ENCODE measurements at regions not wholly inside any gene's neighbourhood (a gene's known extent, or its start where the extent isn't known, plus 50 kb on each side); places are given as distances from the start of the nearest gene placed in this dataset.
"Not testable (repeated sequence)": the region's sequence is repeated elsewhere in the genome, so short reads cannot be mapped to it uniquely, and the experiment has no call there.

DNA sequence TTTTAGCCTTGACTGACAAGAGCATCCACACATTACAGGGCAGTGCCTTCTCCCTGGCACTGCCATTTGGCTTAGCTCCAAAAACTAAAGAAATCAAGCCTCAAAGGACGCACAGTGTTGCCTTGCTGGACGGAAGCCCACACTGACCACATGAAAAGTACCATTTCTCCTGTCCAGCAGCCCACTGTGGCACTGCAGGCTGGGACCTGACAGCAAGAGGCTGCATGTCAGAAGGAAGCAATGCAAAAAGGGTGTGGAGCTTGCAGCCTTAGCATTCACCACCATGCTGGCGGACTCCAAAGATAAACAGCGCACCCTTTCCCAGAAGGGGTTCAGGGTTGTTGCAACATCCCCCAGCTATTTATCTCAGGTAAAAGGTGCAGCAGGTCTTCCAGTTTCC lies 109.3 kb upstream of the BMAL1 start:
- FAIRE-seq (no peak), DNase-seq (ENCODE audit: low spot score) (no peak)

DNA sequence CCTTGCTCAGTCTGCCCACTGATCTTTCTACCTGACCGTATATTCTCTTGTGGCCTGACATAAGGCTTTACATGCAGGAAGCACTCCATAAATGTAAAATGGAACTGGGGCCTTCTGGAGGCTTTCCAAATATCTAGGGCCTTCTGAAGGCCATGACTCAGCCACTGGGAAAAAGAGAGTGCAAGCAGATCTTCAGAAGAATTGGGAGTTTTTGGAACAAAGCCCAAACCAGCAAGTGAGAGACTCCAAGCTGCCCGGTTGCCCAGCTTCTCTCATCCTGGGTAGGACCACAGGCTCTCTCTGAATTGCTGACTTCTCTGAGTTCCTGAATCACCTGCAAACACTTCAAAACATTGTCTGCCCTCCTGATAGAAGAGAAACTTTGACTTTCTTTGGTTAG lies 107.9 kb upstream of the BMAL1 start:
- peak; percentile 72 for FAIRE-seq
- DNase-seq (ENCODE audit: low spot score) = peak; percentile 59

DNA sequence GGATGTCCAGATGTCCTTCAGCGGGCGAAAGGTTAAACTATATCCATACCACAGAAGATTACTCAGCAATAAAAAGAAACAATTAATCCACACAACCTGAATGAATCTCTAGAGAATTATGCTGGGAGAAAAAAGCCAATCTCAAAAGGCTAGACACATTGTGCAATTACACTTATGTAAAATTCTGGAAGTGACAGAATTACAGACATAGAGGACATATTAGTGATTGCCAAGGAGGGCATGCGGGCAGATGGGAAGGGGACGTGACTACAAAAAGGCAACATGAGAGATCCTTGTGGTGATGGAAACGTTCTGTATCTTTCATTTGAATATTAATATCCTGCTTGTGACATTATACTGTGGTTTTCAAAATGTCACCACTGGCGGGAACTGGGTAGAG lies 103.5 kb upstream of the BMAL1 start:
- DNase-seq (ENCODE audit: low spot score) = no peak
- no peak for FAIRE-seq

DNA sequence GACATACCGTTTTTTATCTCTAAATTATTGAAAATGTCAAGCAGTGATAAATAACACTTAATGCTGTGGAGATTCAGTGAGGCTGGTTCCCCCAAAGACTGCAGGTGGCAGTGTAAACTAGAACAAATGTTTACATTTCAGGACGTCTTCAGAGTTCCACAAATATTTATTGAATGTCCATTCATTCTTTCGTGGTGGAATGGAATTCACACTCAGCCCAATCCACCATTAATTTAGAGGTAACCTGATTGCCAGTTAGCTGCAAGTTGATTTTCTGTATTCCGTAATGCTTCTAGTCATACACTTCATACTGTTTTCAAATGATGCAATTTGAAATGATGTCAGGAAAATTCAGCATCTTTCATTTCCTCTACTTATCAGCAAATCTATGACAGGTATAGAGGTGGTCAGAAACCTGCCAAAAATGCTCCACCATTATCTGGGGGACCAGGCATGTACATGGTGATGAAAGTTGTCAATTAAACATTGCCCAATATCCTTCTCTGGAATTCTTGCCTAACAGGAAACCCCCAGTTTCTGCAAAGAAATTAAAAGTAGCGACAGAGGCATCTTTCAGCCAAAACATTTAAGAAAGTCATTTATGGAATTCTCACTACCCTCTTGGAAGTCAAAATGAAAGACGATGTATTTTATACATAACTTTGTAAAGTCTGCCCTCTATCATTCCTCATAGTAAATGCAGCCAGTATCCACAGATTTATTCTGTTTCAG lies 94.3 kb upstream of the BMAL1 start:
- peak; percentile 74 for FAIRE-seq
- peak; percentile 57 for DNase-seq (ENCODE audit: low spot score)

DNA sequence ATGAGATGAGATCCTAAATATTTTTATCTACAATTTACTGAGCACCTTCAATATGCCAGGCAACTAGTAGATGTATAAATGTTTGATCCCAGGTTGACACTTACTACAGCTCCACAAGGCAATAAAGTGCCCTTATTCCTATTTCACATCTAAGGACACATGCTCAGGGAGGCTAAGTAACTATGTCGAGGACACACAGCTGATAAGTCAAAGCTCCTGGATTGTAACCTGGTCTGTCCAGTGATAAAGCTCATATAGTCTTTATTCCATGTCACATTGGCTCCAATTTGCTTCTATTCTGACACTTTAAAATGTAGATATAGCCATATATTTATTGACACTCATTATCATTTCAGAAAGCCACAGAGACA lies 93.8 kb upstream of the BMAL1 start:
- no peak for DNase-seq (ENCODE audit: low spot score)
- FAIRE-seq = no peak

DNA sequence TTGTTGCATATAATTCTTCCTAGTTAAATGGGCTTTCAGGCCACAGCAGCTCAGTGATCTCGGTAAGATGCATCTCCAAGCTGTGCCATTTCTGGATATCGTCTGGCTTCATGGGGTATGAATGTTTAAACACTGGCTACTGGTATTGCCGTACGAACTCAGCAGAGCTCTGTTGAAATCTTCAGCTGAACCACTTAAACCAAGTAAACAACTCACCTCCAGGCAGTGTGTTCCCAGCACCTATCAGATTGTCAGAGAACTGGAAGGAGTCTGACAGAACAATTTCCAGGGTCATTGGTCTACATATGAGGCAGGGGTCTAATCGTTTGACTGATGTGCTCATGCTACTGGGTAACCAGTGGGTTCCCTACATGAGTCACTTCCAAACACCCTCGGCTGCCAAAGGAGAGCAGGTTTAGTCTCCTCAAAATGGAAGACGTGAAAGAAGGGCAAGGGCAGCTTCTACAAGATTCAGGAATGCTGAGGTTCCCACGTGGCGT lies 93.2 kb upstream of the BMAL1 start:
- FAIRE-seq = no peak
- DNase-seq (ENCODE audit: low spot score) = no peak

DNA sequence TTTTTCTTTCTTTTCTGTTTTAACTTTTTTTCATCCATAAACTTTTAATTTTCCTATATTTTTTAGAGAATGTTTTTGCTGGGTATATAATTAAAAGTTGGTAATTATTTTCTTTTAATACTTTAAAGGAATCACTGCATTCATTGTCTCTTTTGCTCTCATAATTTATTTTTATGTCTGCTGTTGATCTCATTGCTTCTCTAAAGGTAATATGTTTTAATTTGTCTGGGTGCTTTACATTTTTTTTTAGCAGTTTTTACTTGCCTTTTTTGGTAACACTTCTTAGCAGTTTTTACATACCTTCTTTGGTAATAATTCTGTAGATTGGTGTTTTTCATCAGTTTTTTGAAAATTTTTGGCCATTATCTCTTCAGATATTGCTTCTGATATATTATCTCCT lies 89.4 kb upstream of the BMAL1 start:
- FAIRE-seq = no peak
- no peak for DNase-seq (ENCODE audit: low spot score)

- DNase-seq (ENCODE audit: low spot score) (no peak), FAIRE-seq (no peak)
These were observed 87.8 kb upstream of the BMAL1 start for GRCh38 chr11:13189561-13190426.

DNA sequence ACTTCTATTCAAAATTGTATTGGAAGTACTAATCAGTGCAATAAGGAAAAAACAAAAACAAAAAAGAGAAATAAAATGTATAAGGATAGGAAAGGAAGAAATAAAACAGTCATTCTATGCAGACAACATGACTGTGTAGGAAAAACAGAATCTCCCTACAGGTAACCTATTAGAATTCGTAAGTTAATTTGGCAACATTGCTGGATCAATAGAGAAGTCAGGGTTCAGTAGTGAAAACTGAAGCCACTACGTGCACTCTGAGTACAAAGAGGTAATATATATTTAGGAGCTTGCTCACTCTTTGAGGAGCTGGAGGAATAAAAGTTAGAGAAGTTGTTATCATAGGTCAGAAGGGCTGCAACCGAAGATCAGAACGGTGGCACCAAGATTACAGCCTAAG lies 84.0 kb upstream of the BMAL1 start:
- no peak for DNase-seq (ENCODE audit: low spot score)
- no peak for FAIRE-seq

- DNase-seq (ENCODE audit: low spot score); FAIRE-seq: not testable (repeated sequence)
These were observed 80.2 kb upstream of the BMAL1 start for GRCh38 chr11:13197374-13197773.

- DNase-seq (ENCODE audit: low spot score) = no peak
- no peak for FAIRE-seq
These were observed 72.1 kb upstream of the BMAL1 start for GRCh38 chr11:13205486-13205885.

DNA sequence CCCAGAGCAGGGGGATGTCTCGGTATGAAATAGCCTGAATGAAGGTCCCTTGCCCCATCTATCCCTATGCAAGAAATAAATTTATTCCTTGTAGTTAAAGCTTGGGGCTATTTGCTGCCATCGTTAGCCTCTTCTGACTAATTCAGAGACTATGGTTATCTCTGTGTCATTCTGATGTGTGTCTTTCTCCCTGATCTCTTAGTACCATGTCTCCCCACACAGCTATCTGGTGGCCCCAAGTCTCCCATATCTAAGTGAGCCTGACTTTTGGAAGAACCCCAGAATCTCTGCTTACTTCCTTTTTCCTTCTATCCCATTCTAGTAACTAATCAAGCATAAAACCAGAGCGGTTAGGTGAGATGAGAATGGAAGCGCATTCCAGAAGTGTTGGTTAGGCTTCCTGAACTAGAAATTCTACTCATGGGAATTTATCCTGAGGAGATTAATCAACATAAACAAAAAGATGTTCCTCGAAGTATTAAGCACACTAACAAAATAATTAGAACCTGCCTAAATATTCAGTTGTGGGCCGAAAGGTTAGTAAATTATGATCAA lies 71.4 kb upstream of the BMAL1 start:
- FAIRE-seq = no peak
- no peak for DNase-seq (ENCODE audit: low spot score)

DNA sequence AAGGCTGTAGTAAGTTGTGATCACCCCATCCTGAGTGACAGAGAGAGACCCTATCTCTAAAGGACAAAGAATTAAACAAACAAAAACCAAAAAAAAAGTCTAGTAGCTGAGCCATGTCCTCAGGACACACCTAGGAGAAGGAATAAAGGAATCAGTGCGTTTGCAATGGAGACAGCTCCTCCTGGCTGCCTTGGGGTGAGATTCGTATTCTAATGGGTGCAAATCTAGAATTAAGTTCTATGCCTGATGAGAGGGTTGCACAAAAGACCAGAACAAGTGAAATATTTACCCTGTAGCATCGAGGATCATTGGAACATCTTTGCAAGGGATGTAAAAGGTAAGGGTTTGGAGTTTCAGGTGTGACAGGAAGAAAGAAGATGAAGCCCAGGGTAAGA lies 70.3 kb upstream of the BMAL1 start:
- DNase-seq (ENCODE audit: low spot score) (no peak), FAIRE-seq (no peak)

DNA sequence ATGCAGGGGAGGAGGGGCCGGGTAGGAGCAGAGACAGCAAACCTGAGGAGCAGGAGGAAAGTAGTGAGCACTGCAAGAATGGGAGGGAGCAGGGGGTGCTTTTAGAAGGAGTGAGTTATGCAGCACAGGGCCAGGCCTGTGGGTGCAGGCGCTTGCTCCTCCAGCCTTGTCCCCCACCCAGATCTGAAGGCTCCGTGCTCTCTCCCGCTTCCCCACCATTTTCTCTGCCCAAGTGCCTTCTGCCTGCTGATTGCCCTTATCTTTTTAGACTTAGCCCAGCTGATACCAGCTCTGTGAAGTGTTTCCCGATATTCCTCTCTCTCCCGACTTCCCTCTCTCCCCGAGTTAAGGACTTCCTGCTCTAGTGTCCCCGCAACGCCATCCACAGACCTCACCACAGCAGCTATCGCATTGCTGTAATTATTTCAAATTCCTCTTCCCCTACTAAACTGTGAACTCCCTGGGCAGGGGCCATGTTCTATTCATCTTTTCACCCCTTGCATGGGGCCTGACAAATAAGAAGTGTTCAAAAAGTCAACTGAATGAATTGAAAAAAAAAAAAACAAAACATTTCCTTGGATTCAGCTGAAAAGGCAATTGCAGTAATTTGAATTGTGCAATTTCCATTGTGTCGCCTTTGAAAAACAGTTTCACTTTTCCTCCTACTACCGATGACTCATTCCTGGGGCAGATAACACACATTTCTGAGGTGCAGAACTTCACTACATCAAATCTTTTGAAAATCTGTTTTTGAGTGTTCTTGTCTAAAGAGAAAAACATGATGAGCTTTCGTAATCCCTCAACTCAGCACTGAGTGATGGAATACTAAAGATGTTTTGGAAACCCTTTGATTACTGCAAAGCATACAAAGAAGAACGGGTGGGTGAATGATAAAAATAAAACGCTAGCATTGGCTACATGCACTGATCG lies 69.7 kb upstream of the BMAL1 start:
- DNase-seq (ENCODE audit: low spot score) = peak; percentile 65
- FAIRE-seq = peak; percentile 78

GRCh38 chr11:13208921-13209320 lies 68.7 kb upstream of the BMAL1 start:
- FAIRE-seq (no peak), DNase-seq (ENCODE audit: low spot score) (no peak)

DNA sequence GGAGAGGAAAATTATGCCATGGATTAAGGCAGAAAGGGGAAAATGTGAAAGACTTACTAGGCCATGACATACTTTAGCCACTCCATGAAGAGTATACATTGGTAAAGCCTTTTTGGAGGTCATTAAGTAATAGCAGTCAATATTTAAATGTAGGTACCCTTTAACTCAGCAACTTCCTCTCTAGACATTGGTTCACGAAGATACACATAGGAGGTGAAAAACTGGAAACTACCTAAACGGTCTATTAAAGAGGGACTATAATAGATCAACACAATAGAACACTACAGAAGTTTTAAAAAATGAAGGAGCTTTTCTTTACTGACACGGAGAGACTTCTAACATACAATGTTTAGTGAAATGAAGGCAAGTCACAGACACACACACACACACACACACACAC lies 68.2 kb upstream of the BMAL1 start:
- no peak for DNase-seq (ENCODE audit: low spot score)
- FAIRE-seq = no peak

- FAIRE-seq (peak; percentile 50), DNase-seq (ENCODE audit: low spot score) (peak; percentile 67)
These were observed 67.2 kb upstream of the BMAL1 start for GRCh38 chr11:13210424-13210823.

- no peak for FAIRE-seq
- DNase-seq (ENCODE audit: low spot score) = no peak
These were observed 63.3 kb upstream of the BMAL1 start for GRCh38 chr11:13214276-13214675.

GRCh38 chr11:13215149-13215548 lies 62.4 kb upstream of the BMAL1 start:
- FAIRE-seq = peak; percentile 95

DNA sequence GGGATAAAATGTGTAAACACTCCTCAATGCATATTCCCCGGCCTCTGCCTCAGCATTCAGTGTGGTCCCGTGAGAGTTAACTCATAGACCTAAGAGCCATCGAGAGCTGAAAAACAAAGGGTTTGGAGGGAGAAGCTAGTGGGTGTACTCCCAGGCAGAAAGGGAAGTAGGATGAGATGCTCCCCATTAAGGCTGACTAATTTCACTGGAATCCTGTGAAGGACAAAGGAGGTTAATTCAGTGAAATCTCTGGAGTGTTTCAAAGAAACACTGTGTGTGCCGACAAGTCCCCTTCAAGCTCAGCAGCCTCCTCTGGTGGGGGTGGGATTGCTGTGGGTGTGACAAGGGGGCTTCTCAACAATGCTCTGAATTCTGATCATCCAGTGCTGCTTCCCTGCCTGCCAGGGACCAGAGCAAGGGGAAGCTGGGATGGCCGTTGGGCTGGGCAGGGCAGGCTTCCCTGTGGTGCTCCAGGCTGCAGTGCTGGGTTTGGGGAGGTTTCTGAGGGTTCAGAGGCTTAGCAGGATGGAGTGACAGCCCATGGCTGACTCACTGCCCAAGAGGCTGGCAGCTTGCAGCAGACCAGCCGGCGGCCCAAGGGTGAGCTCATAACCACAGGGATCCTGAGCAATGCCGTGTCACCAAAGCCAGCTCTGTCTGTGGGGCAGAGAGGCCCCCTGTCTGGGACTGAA lies 61.4 kb upstream of the BMAL1 start:
- peak; percentile 98 for DNase-seq (ENCODE audit: low spot score)
- peak; percentile 96 for FAIRE-seq

More at GRCh38 chr11:13215149-13215548, 62.4 kb upstream of the BMAL1 start:
- DNase-seq (ENCODE audit: low spot score) = peak; percentile 88

DNA sequence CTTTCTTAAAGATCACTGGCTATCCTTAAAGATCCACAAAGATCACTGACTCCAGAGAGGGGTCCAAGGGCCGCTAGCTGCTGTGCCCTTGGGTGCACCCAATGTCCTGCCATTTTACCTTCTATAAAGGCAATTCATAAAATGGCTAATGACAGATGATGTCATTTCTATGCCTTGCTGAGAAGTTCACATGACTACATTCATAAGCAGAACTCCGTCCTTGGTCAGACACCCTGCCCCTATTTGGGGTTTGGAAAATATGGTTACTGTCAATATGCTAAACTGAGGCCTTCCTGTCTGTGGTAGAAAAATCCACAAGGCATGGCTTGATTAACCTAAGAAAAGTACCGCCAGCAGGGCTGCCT lies 60.9 kb upstream of the BMAL1 start:
- DNase-seq (ENCODE audit: low spot score) = no peak
- FAIRE-seq = no peak
